HG02763 (cell line): ENCODE measurements at regions not wholly inside any gene's neighbourhood (a gene's known extent, or its start where the extent isn't known, plus 50 kb on each side); places are given as distances from the start of the nearest gene placed in this dataset.

Experiments
- ATAC-seq: cut with Tn5 transposase; IDR thresholded peaks from one replicate; pipeline ENCODE4 v1.9.1; 2021; ENCODE audit warnings: mild to moderate bottlenecking, moderate library complexity; ENCODE audit not compliant: unreplicated experiment

DNA sequence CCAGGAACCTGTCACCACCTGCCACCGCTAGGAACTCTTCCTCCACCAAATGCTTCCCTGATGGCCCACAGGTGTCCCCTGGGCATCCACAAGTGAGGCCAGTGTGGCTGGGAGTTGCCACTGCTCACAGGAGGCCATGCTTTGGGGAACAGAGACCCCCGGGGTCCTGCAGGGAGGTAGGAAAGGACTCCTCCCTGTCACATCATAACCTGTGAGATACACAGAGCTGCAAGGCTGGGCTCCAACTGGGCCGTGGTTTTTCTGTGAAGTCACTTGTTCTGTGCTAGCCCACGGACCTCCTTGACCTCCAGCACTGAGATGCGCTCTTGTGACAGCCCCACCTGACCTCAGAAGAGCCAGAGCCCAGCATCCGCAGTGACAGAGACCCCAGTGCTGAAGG, 311.2 kb downstream of the C16orf95 start:
- ATAC-seq, result no peak

DNA sequence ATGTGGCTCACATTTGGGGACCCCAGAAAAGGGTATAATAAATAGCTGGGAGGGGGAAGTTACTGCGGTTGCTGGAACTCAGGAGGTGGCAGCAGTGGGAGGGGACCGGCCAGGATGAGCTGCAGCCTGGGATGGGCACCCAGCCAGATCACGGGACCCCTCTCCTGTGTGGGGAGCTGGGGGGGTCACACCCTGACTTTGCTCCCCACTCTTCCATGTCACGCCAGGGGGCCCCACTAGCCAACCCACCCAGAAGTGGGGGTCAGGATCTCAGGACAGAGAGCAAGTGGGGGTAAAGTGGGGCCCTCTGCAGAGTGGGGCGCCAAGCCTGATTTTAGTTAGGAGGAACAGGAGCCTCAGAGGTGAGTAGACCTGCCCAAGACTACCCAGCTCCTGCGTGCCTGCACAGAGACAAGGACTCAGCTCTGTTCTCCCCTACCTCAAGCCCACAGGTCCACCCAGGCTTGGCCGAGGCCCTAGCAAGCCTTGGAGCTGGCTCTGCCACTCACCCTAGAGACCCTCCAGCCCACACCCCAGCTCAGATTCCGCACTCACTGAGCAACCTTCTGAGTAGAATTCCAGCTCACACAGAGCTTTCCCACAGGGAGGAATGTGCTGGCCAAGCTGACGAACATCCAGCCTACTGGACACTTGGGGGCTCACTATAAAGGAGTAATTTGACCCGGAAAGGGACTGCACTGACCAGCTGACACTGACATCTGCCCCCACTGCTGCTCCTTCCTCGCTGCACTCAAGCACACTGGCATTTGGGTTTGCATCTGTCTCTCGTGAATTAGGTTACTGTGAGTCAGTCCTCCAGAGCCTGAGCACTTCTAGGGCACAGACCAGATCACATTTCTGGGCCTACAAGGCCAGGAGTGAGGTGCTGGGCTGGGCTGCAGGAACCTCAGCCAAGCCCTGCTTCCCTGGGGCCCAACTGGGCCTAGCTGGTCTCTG, 310.1 kb downstream of the C16orf95 start:
- ATAC-seq, result no peak

DNA sequence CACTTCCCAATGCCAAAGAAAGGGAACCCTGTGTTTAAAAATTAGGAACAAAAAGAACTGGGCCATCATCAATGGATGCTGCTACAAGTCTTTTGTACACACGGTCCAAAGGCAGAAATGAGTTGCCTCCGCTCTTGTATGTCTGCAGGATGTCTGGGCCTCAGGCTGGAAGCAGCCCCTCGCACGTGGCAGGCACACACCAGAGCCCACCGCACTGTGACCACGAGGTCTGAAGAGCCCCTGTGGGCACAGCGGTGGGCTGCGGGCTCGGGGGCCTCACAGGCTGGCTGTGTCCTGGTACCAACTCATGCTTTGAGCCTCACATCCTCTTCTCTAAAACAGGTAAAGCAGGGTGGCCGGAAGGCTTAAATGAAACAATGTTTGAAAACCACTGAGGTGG, 309.3 kb downstream of the C16orf95 start:
- ATAC-seq, result no peak

DNA sequence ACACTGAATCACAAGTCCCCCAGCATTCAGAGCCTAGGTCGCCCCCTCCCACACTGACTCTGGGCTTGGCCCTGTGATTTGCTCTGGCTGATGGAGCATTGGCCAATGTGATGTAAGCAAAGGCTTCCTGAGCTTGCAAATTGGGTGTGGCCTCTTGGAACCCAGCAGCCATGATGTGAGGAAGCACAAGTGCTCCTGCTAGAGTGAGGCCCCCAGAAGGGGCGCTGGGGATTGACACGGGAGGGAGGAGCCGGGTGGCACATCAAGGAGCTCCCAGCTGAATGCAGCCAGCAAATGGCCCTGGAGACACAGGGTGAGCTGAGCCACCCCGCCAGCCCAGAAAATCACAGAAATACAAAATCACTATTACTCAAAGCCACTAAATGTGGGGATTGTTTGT, 308.5 kb downstream of the C16orf95 start:
- no peak for ATAC-seq

DNA sequence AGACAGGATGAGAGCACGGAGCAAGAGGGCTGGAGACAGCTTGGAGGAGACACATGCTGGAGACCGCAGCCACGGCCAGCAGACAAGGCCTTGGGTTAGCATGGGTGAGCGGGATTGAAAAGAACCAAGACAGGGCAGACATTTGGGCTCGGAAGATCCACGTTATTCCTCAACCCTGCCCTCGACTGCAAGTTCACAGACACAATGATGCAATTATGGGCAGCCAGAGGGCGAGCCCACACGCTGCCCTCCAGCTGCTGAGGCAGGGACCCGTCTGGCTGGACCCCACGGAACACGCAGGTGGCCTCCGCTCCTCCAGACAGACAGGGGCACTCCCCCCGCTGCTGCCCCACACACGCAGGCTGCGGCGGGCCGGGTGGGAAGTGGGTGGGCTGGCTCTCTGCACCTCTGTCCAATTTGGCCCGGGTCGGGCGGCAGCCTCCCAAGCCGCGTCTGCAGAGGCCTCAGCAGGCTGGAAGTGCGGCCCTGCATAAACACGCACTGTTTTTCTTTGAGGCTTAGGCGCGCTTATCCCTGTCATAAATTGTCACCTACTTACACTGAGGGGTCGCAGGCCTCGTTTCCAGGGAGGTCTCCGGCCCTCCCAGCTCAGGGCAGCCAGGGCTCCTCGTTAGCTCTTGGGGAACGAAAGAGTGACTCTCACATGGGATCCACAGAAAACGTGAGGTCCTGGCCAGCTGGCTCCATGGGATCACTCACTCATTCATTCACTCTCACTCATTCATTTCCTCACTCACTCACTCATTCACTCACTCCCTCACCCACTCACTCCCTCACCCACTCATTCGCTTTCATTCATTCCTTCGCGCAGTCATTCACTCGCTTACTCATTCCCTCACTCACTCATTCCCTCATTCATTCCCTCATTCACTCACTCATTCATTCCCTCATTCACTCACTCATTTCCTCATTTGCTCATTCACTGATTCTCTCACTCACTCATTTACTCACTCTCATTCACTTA, 303.9 kb downstream of the C16orf95 start:
- ATAC-seq, result no peak

DNA sequence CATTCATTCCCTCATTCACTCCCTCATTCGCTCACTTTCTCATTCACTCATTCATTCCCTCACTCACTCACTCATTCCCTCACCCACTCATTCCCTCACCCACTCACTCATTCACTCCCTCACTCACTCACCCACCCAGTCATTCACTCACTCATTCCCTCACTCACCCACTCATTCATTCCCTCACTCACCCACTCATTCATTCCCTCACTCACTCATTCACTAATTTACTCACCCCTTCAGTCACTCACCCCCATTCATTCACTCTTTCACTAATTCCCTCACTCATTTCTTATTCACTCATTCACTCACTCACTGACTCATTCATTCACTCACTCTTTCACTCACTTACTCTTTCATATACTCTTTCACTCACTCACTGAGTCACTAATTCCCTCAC, 303.1 kb downstream of the C16orf95 start:
- ATAC-seq, result no peak

DNA sequence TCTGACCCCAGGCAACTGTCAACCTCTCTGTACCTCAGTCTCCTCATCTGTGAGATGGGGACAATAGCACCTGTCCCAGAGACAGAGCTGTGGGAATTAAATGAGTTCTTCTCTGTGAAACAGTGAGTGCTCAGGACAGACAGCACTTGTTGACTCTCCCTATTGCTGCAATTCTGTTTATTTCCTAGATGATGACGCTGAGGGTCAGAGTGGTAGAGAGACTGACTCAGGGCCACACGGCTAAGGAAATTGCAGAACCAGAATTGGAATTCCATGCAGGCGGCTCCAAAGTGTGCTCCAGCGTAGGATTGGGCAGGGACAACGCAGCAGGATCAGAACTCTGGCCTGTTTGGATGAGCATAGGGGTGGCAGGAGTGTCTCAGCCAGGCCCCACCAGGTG, 302.2 kb downstream of the C16orf95 start:
- no peak for ATAC-seq

DNA sequence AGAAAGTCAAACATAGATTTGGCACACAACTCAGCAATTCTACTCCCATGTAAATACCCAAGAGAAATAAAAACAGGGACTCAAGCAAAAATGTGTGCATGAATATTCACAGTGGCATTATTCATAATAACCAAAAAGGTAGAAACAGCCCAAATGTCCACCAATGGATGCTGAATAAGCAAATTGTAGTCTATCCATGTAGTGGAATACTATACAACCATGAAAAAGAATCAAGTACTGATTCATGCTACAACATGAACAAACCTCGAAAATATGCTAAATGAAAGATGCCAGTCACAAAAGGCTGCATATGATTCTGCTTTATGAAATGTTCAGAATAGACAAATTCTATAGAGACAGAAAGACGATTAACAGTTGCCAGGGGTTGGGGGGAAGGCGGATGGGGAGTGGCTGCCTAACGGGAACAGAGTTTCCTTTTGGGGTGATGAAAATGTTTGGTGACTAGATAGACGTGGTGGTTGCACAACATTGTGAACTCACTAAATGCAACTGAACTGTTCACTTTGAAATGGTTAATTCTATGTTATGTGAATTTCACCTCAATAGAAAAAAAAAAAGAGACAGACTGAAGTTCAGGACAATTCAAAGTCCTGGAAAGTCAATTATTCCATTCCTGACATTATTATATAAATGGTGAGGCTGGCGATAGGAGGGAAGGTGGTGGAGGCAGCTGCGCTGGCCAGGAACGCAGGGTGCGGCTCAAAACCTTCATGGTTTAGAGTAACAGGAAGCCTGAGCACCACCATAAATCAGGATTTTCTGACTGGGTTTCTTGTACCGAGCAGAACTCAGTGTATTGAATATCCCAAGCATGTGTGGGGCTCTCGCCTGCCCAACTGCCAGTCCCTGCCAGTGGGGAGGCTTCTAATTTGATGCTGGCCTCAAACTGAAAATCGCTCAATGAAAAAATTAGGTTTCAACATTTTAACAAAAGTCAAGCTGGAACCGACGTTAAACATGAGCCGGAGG, 300.9 kb downstream of the C16orf95 start:
- no peak for ATAC-seq

DNA sequence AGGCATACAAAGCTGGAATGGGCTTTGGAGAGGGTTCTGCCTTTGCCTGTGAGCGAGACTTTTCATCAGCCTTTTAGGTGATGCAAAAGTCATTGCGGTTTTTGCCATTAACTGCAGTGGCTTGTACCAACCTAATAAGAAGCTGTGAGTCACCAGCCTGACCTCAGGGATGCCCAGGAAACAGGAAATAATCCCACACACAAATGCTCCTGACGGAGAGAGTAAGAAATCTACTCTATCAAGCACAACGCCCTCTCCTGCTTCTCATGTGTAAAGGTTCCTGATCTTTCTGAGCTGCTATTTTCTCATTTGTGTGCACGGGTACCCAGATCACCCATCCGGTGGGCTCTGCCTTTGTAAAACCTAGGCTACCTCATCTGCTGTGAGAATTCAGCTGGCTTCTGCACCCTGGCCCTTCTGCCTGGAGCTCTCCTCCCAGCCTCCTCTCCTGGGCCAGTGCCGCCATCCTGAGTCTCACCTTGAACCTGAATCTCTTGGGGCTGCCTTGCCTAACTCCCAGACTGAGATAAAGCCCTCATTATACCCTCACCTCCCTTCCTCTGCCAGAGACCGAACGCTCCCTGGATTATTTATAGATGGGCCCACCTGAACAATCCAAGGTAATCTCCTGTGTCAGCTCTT, 299.7 kb downstream of the C16orf95 start:
- ATAC-seq, result no peak

DNA sequence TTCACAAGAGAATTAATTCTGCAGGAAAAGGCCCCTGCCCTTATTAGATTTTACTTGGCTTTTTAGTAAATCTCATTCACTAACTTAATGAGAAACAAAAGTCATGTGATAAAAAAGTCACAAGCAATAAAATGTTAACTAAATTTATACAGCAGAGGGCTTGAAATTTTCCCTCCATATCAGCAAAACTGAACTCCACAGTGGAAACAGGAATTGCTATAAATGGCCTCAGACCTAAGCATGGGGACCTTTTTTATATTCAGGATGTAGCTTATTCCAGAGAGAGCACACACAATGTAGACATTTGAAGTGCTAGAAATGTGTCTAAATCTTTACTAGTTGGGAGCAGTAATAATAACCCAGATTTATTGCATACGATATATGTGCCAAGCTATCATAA, 291.5 kb downstream of the C16orf95 start:
- no peak for ATAC-seq

DNA sequence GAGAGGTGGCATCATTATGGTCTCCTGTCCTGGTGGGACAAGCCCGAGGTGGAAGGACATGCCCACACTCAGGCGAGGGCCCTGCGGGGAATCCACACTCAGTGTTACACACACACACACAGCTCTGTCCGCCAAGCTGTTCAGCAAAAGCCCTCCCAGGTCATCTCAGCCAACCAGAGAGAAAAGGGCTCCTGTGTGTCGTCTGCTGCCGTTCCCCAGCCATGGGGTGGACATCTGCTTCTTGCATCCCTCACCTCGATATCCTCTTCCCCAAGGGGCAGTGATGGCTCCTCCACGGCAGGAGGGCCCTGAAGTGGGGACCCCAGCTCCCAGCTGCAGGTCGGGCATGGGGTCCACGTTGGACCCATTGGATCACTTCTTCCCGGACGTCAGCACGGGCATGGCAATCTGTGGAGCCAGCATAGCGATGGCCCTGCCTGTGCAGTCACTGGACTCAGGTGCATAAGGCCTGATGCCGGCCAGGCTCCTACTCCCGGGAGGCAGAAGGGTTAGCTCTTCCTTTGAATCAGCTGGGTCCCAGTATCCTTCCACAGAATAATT, 290.1 kb downstream of the C16orf95 start:
- ATAC-seq, result no peak

DNA sequence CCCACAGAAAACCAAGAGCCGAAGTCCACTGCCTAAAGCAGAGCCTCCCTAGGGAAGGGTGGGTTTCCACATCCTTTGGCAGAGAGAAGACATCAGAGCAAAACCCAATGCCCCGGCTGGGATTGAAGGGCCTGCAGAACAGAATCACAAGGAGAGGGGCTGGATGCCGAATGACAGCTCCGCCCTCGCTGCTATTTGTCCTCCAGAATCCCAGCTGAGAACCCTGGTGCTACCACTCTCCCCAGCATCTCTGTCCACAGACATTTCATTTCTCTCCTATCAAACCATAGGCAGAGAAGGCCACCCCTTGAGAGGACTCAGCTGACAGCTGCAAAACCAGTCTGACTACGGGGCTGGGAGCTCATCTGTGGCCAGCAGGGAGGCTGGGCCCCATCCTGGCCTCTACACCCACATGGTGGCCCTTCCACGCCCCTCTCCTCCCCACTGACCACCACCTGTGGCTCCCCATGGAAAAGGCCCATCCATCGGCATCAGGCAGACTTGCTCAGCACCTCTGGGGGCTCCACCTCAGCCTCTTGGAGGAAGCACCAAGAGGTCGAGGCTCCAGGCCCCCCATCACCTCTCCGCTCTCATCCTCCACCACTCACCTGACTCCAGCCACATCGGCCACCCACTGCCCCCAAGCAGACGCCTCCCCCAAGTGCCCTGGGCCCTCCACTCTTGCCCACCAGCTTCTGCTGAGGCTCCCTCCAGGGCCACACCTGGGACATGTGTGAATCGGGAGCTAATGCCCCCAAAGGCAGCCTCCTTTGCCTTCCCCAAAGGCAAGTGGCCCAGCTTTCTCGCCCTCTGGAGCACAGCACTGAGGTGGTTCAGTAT, 288.5 kb downstream of the C16orf95 start:
- no peak for ATAC-seq

DNA sequence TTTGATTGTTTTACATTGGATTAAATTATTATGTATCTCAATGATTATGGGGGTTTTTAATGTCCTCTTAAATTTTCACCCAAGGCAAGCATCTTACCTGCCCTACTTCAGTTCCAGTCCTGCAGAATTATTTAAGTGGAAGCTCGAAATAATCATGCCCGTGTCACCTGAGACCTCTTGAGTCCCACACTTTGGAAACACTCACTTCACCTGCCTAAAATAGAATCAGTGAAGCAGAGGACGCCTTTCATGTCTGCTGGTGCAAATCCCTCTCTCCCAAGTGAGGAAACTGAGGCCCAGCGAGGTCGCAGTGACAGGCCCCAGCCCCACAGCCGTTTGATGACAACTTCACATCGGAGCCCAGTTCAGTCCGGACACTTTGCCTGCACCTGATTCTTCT, 284.6 kb downstream of the C16orf95 start:
- ATAC-seq, result no peak

DNA sequence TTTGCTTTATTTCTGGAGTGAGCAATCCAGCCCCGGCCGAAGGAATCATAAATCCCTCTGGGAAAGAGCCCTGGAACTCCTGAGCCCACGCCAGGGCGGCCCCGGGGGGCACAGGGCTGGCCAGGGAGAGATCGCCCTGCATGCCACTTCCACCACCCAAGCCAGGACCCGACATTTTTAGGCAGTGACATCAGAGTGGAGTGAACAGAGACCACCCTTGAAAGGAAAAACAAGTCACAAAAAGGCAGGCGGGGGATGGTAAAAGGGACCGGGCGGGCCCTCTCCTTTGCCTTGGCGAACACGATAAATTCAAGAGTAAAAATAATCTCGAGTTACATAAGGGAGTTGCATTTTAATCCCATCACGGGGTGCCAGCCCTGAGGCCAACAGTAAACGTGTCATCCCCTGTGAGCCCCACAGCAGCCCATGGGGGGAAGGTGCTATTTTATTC, 284.1 kb downstream of the C16orf95 start:
- ATAC-seq, result no peak

DNA sequence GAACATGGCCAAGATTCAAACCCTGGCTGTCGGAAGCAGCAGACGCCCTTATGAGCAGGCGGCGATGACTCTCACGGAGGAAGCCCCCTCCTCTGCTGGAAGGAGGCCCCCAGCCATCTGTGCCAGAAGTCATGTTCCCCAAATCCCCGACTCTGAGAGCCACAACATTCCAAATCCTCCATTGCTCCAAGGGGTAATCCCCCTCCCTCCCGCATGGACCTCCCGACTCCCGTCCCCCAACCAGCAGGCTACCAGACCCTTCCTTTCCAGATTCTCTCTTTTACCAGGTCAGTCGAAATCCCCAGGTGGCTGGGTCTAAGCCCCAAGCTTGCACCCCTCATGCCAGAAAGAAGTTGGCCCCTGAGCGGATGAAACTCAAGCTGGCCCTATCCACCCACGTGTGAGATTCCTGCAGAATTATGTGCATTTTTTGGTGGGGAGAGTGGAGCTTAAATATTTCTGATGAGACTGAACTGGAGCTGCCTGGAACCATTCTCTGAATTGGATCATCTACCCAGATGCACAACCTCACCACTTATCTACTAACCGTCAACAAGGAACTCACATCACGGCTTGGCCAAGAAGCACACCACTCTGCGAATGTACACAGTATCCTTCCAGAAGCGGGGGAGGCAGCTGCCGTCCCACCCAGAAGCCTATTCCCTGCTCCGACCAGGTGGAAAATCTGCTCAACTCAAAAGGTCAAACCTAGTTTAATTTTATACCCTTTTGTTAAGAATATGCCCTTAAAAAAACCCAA, 283.5 kb downstream of the C16orf95 start:
- ATAC-seq, result no peak

DNA sequence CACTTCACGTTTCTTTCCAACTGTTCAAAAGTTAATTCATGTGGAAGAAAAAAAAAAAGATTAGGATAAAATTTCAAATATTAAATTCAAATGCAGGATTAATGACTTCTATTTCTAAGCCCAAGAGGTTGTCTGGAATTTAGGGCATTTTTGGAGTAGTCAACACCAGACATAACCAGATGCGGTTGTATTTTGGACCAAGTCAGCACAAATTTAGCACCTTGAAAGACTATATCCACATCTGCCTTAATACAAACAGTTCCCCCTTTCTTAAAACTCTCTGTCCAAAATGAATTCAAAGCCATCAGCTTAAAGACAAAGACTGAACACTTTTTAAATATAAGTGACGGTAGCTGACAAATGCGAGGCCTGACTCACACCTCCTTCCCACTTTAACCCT, 282.9 kb downstream of the C16orf95 start:
- ATAC-seq, result no peak

DNA sequence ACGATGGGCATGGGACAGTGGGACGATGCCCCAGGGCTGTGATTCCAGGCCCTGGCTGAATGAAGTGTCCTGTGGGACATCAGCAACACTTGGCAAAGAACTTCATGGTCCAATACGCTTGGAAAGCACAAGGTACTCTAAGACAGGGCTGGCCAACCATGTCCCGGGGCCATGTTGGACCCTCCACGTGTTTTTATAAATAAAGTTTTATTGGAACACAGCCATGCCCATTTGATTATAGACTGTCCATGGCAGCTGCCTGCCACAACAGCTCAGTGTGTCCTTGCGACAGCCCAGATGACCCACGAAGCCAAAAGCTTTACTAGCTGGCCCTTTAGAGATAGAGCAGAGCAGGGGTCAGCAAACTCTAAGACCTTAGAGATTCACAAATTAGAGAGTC, 282.1 kb downstream of the C16orf95 start:
- ATAC-seq, result no peak

DNA sequence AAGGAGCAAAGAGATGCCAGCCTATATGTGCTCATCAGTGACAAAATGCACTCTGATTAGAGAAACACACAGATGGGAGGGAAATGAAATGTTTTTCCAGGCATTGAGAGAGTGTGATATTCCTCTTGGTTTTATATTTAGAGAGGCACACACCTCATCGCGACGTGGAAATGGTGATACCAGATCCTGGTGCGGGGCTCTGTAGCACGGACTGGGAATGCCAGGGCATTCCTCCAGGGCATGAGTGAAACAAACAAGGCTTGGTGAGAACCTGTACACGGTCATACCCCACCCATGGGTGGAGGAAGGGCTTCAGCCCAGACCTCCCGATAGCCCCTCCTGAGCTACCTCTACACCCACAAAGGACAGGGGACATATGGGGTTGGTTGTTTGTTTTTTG, 280.2 kb downstream of the C16orf95 start:
- ATAC-seq, result no peak
